Panc1 (cell line): ENCODE measurements at regions not wholly inside any gene's neighbourhood (a gene's known extent, or its start where the extent isn't known, plus 50 kb on each side); places are given as distances from the start of the nearest gene placed in this dataset.

Source experiments
- ATAC-seq: fragments of 200-7000 bp; cut with Tn5 transposase; 2 replicates; pipeline ENCODE4 v1.9.1; 2020; ENCODE audit warnings: mild to moderate bottlenecking, moderate library complexity
- BruUV-seq: library from RNA; stranded (reverse); fragments of 400-500 nt; replicated peaks from 2 replicates; lab custom pipeline; 2021; lab: Mats Ljungman, UMichigan
- CTCF ChIA-PET: fragments of 300-600 bp; sonication (Branson Sonifier 250); formaldehyde crosslinking; loops from one replicate; lab custom pipeline; 2022; ENCODE audit warnings: antibody characterized with exemption; lab: Charles Lee
- POLR2A ChIA-PET: fragments of 300-600 bp; sonication (Branson Sonifier 250); formaldehyde crosslinking; loops from one replicate; lab custom pipeline; 2022; ENCODE audit warnings: antibody characterized with exemption; lab: Charles Lee
- DNase-seq: peaks from one replicate; pipeline ENCODE4 v3.0.0-alpha.2; 2010; ENCODE audit warnings: low read depth, low spot score
- H3K27ac ChIP-seq: 2 replicates; pipeline ENCODE4 v1.5.1; 2011; ENCODE audit warnings: mild to moderate bottlenecking, low read length, inconsistent platforms
- H3K27me3 ChIP-seq: fragments of 200-500 bp; sonication (Bioruptor generic); 2 replicates; pipeline ENCODE4 v1.6.0; 2014; ENCODE audit warnings: low read length, inconsistent platforms; ENCODE audit not compliant: control insufficient read depth, insufficient read depth
- H3K36me3 ChIP-seq: fragments of 200-500 bp; sonication (Bioruptor generic); 2 replicates; pipeline ENCODE4 v1.5.1; 2014; ENCODE audit warnings: inconsistent platforms, mild to moderate bottlenecking, low read length, moderate library complexity; ENCODE audit not compliant: control insufficient read depth, insufficient read depth
- H3K4me1 ChIP-seq: 2 replicates; pipeline ENCODE4 v1.5.1; 2011; ENCODE audit warnings: inconsistent platforms, mild to moderate bottlenecking, low read length, moderate library complexity; ENCODE audit not compliant: control insufficient read depth, insufficient read depth
- H3K4me3 ChIP-seq, 2 experiments: 2 replicates each; pipeline ENCODE4 v1.5.1; 2011 to 2012; ENCODE audit warnings: low read depth in 2 of 2, low read length in 2 of 2, mild to moderate bottlenecking in 2 of 2, inconsistent platforms in 1 of 2, moderate library complexity in 1 of 2
- H3K9me3 ChIP-seq: fragments of 200-500 bp; sonication (Bioruptor generic); 2 replicates; pipeline ENCODE4 v1.5.1; 2014; ENCODE audit warnings: low read depth, mild to moderate bottlenecking, inconsistent platforms, low read length, moderate library complexity; ENCODE audit not compliant: control insufficient read depth, insufficient read depth
- POLR2AphosphoS5 ChIP-seq: IDR thresholded peaks from 2 replicates; pipeline ENCODE4 v1.6.1; 2012; ENCODE audit warnings: mild to moderate bottlenecking, low read depth, low read length, moderate library complexity
- SIN3A ChIP-seq: IDR thresholded peaks from 2 replicates; pipeline ENCODE4 v1.6.1; 2012; ENCODE audit warnings: low read depth, mild to moderate bottlenecking, low read length, moderate library complexity, borderline replicate concordance; ENCODE audit not compliant: insufficient read depth
- TCF7L2 ChIP-seq: IDR thresholded peaks from 2 replicates; pipeline ENCODE4 v1.6.1; 2011; ENCODE audit warnings: mild to moderate bottlenecking, low read depth, low read length, inconsistent platforms
- in situ Hi-C: cut with HindIII; loops from 2 replicates; pipeline ENCODE4 v1.10.0; 2016; ENCODE audit warnings: low sequenced_read_pairs, low pct_unique_long_range_greater_than_20kb
- intact Hi-C: fragments of 100-400 bp; cut with micrococcal nuclease; formaldehyde crosslinking; loops from one replicate; pipeline ENCODE4 v1.10.0; 2022; ENCODE audit not compliant: unreplicated experiment
- TF ChIP-seq, protein P1 (sequence below): fragments of 450-650 bp; IDR thresholded peaks from 2 replicates; pipeline ENCODE4 v1.5.1; 2017; ENCODE audit warnings: mild to moderate bottlenecking
- TF ChIP-seq, protein P2 (sequence below), 2 experiments: IDR thresholded peaks; 2 replicates each; pipeline ENCODE4 v1.6.1; 2011 to 2012; ENCODE audit warnings: low read depth in 2 of 2, control low read depth in 1 of 2, low read length in 1 of 2, mild to moderate bottlenecking in 1 of 2, moderate library complexity in 1 of 2; ENCODE audit not compliant: insufficient read depth in 1 of 2

DNA sequence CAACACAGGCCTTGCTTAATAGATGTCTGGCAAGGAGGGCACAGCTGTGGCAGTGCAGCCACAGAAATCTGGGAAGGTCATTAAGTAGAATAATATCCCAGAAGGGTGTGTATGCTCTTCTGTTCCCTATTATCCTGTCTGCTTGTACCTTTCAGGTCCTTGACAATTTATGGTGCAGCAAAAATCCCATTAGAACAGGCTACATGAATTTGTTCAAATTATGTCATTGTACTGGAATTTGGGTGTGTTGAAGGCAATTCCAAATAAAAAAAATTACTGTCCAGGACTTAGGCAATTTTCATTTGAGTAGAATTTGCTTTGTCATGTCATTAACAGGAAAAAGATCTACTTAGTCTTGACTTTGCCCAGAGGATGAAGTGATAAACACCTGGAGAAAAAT is 192.1 kb downstream of the IDS start:
- CTCF ChIA-PET, result no interaction called here
- intact Hi-C loops, result no loop called here
- H3K27me3 ChIP-seq, result no peaks in the 10 kb centered on the region
- in situ Hi-C loops, result no loop called here
- H3K9me3 ChIP-seq, result no peaks in the 10 kb centered on the region
- no peaks in the 10 kb centered on the region for H3K4me1 ChIP-seq
- H3K36me3 ChIP-seq, result no peaks in the 10 kb centered on the region
- DNase-seq (no peak), ATAC-seq (no peak)
- H3K4me3 ChIP-seq, result no peak overlapping the region
- BruUV-seq, result no TSS peak
- no peak overlapping the region for H3K27ac ChIP-seq
- TF ChIP-seq POLR2AphosphoS5 (no peak), SIN3A (no peak), TCF7L2 (no peak)
- TF ChIP-seq, protein P1, sequence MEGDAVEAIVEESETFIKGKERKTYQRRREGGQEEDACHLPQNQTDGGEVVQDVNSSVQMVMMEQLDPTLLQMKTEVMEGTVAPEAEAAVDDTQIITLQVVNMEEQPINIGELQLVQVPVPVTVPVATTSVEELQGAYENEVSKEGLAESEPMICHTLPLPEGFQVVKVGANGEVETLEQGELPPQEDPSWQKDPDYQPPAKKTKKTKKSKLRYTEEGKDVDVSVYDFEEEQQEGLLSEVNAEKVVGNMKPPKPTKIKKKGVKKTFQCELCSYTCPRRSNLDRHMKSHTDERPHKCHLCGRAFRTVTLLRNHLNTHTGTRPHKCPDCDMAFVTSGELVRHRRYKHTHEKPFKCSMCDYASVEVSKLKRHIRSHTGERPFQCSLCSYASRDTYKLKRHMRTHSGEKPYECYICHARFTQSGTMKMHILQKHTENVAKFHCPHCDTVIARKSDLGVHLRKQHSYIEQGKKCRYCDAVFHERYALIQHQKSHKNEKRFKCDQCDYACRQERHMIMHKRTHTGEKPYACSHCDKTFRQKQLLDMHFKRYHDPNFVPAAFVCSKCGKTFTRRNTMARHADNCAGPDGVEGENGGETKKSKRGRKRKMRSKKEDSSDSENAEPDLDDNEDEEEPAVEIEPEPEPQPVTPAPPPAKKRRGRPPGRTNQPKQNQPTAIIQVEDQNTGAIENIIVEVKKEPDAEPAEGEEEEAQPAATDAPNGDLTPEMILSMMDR, result no peak
- TF ChIP-seq, protein P2, sequence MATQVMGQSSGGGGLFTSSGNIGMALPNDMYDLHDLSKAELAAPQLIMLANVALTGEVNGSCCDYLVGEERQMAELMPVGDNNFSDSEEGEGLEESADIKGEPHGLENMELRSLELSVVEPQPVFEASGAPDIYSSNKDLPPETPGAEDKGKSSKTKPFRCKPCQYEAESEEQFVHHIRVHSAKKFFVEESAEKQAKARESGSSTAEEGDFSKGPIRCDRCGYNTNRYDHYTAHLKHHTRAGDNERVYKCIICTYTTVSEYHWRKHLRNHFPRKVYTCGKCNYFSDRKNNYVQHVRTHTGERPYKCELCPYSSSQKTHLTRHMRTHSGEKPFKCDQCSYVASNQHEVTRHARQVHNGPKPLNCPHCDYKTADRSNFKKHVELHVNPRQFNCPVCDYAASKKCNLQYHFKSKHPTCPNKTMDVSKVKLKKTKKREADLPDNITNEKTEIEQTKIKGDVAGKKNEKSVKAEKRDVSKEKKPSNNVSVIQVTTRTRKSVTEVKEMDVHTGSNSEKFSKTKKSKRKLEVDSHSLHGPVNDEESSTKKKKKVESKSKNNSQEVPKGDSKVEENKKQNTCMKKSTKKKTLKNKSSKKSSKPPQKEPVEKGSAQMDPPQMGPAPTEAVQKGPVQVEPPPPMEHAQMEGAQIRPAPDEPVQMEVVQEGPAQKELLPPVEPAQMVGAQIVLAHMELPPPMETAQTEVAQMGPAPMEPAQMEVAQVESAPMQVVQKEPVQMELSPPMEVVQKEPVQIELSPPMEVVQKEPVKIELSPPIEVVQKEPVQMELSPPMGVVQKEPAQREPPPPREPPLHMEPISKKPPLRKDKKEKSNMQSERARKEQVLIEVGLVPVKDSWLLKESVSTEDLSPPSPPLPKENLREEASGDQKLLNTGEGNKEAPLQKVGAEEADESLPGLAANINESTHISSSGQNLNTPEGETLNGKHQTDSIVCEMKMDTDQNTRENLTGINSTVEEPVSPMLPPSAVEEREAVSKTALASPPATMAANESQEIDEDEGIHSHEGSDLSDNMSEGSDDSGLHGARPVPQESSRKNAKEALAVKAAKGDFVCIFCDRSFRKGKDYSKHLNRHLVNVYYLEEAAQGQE (IDR thresholded peaks at IDR 0.05; ENCODE audit: insufficient read depth in 1 of 2, low read depth in 2 of 2, low read length in 1 of 2), result no peak
- POLR2A ChIA-PET, result no interaction called here

DNA sequence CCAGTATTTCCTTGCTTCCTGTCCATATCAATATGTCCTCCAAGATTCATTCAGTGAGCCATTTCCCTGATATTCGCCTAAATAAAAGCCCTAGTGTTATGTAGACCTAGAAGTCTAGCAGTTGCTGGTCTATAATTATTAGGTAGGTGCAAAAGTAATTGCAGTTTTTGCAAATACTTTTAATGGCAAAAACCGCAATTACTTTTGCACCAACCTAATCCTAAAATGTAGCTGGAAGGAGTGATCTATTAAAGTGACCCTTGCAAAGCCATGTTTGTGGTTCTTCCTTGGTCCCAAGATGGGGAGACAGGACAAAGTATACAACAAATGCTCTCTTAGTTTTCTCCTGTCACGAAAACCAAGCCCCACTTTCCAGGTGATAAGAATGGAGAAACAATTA is 193.0 kb downstream of the IDS start:
- ATAC-seq (no peak), DNase-seq (no peak)
- TF ChIP-seq POLR2AphosphoS5, result no peak
- no peak for TF ChIP-seq SIN3A
- TF ChIP-seq, protein P2 (IDR thresholded peaks at IDR 0.05; ENCODE audit: insufficient read depth in 1 of 2, low read depth in 2 of 2, low read length in 1 of 2), result no peak
- TF ChIP-seq, protein P1, result no peak
- TF ChIP-seq TCF7L2, result no peak
- H3K4me1 ChIP-seq, result no peaks in the 10 kb centered on the region
- H3K36me3 ChIP-seq, result no peaks in the 10 kb centered on the region
- H3K27ac ChIP-seq, result no peak overlapping the region
- POLR2A ChIA-PET, result no interaction called here
- no peaks in the 10 kb centered on the region for H3K27me3 ChIP-seq
- H3K4me3 ChIP-seq, result no peak overlapping the region
- intact Hi-C loops (no loop called here), in situ Hi-C loops (no loop called here)
- CTCF ChIA-PET, result no interaction called here
- BruUV-seq, result no TSS peak
- H3K9me3 ChIP-seq, result no peaks in the 10 kb centered on the region
